Gastrocnemius medialis (tissue), 4 donors: ENCODE measurements at regions not wholly inside any gene's neighbourhood (a gene's known extent, or its start where the extent isn't known, plus 50 kb on each side); places are given as distances from the start of the nearest gene placed in this dataset.

ENCODE experiments used
- POLR2A ChIP-seq, 2 donors: fragments of 450-650 bp; IDR thresholded peaks; one replicate each; pipeline ENCODE4 v1.6.1; 2017; ENCODE audit warnings: antibody characterized with exemption in 2 of 2, mild to moderate bottlenecking in 2 of 2, moderate library complexity in 2 of 2
- TF ChIP-seq, protein P1 (sequence below), 5 experiments: fragments of 450-650 bp in 3 of 5; fragments of 200-600 bp in 2 of 5; sonication (generic) in 2 of 5; IDR thresholded peaks in 4 of 5; conservative IDR thresholded peaks in 1 of 5; 1 replicate in 4 of 5; 2 replicates in 1 of 5; pipeline ENCODE4 v1.5.1; 2016 to 2019; ENCODE audit warnings: antibody characterized with exemption in 5 of 5, mild to moderate bottlenecking in 3 of 5, moderate library complexity in 3 of 5

DNA sequence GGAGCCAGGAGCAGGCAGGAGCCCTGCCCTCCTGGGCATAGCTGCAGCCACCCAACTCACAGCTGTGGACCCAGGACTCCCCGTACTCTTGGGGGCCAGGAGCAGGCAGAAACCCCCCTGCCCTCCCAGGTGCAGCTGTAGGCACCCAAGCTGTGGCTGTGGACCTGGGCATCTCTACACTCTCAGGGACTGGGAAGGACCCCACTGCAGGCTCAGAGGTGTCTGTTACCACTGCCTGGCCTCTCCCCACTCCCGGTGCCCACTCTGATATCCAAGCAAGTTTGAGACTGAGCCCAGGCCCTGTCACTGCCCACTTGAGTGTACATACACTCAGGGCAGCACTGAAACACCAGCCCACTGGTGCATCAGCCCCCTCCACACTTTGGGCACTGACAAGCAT, 193.5 kb upstream of the MANEA start:
- TF ChIP-seq, protein P1, sequence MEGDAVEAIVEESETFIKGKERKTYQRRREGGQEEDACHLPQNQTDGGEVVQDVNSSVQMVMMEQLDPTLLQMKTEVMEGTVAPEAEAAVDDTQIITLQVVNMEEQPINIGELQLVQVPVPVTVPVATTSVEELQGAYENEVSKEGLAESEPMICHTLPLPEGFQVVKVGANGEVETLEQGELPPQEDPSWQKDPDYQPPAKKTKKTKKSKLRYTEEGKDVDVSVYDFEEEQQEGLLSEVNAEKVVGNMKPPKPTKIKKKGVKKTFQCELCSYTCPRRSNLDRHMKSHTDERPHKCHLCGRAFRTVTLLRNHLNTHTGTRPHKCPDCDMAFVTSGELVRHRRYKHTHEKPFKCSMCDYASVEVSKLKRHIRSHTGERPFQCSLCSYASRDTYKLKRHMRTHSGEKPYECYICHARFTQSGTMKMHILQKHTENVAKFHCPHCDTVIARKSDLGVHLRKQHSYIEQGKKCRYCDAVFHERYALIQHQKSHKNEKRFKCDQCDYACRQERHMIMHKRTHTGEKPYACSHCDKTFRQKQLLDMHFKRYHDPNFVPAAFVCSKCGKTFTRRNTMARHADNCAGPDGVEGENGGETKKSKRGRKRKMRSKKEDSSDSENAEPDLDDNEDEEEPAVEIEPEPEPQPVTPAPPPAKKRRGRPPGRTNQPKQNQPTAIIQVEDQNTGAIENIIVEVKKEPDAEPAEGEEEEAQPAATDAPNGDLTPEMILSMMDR (IDR thresholded peaks at IDR 0.05 in 4 of 5, conservative IDR thresholded peaks at IDR 0.05 in 1 of 5) = no peak
- TF ChIP-seq POLR2A (IDR thresholded peaks at IDR 0.05) = no peak
